Natural killer cell (primary cell): ENCODE measurements at regions not wholly inside any gene's neighbourhood (a gene's known extent, or its start where the extent isn't known, plus 50 kb on each side); places are given as distances from the start of the nearest gene placed in this dataset.

ENCODE experiments used
- ATAC-seq, 3 donors: fragments of 150-1000 bp in 2 of 3; fragments of 200-7000 bp in 1 of 3; cut with Tn5 transposase; 1 replicate in 1 of 3; 2 replicates in 2 of 3; pipeline ENCODE4 v1.10.0; 2021; ENCODE audit warnings: mild to moderate bottlenecking in 2 of 3, moderate library complexity in 2 of 3
- DNase-seq, 2 donors: peaks; one replicate each; pipeline versions ENCODE4 v3.0.0 to v3.0.0-alpha.2; 2013 to 2021; ENCODE audit warnings: mixed read lengths in 1 of 2
- H3K27ac ChIP-seq: one replicate; pipeline ENCODE4 v1.5.1; 2013; ENCODE audit warnings: mild to moderate bottlenecking, low read length
- H3K27me3 ChIP-seq: one replicate; pipeline ENCODE4 v1.6.1; 2013; ENCODE audit warnings: low read length; ENCODE audit not compliant: control insufficient read depth, insufficient read depth
- H3K36me3 ChIP-seq: one replicate; pipeline ENCODE4 v1.6.1; 2013; ENCODE audit warnings: low read length; ENCODE audit not compliant: control insufficient read depth, insufficient read depth
- H3K4me1 ChIP-seq: one replicate; pipeline ENCODE4 v1.6.1; 2013; ENCODE audit warnings: low read length; ENCODE audit not compliant: control insufficient read depth, insufficient read depth
- H3K4me3 ChIP-seq: one replicate; pipeline ENCODE4 v1.5.1; 2013; ENCODE audit warnings: low read length
- H3K9me3 ChIP-seq: one replicate; pipeline ENCODE4 v1.6.1; 2013; ENCODE audit warnings: low read length; ENCODE audit not compliant: control insufficient read depth, insufficient read depth
- H3K27ac Mint-ChIP-seq, 2 donors: one replicate each; pipeline ENCODE4 v1.8.0; 2022; ENCODE audit warnings: mild to moderate bottlenecking in 2 of 2, mixed read lengths in 2 of 2, moderate library complexity in 1 of 2
- H3K27me3 Mint-ChIP-seq, 2 donors: one replicate each; pipeline ENCODE4 v1.8.0; 2022; ENCODE audit warnings: low read depth in 2 of 2, mixed read lengths in 2 of 2
- H3K36me3 Mint-ChIP-seq: one replicate; pipeline ENCODE4 v1.8.0; 2022; ENCODE audit warnings: mixed read lengths
- H3K4me1 Mint-ChIP-seq, 2 donors: one replicate each; pipeline ENCODE4 v1.8.0; 2022; ENCODE audit warnings: mixed read lengths in 2 of 2
- H3K4me3 Mint-ChIP-seq: one replicate; pipeline ENCODE4 v1.8.0; 2022; ENCODE audit warnings: mild to moderate bottlenecking, moderate library complexity, mixed read lengths
- H3K9me3 Mint-ChIP-seq, 2 donors: one replicate each; pipeline ENCODE4 v1.8.0; 2022; ENCODE audit warnings: mixed read lengths in 2 of 2
- WGBS: methylation state at CpG from one replicate; pipeline ENCODE4 v1.1.7; 2013; ENCODE audit warnings: missing lambda C conversion rate; ENCODE audit not compliant: insufficient coverage; 5-methylcytosine and 5-hydroxymethylcytosine counted together
- intact Hi-C: fragments of 100-400 bp; cut with micrococcal nuclease; formaldehyde crosslinking; loops from one replicate; pipeline ENCODE4 v1.14.2; 2022
- TF ChIP-seq, protein P1 (sequence below): fragments of 200-600 bp; IDR thresholded peaks from one replicate; pipeline ENCODE4 v1.8.0; 2022; ENCODE audit warnings: antibody characterized with exemption

DNA sequence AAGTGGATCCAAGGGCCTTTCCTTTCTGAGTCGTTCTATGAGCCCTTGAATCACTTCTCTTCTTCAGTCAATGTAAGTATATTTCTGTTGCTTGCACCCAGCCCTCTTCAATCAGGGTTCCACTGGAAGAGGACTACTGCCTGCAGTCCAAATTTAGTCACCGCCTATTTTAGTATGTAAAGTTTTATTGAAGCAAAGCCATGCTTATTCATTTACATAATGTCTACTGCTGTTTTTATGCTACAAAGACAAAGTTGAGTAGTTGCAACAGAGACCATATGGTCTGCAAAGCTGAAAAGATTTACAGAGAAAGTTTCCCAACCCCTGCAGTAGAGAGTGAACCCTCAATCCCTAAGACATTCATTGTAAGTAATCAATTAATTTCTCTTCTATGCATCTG lies 332.5 kb upstream of the TNP1 start:
- no peak for DNase-seq
- Histone ChIP-seq H3K4me3 (no peak overlapping the region), H3K27ac (no peak overlapping the region), H3K36me3 (no peaks in the 10 kb centered on the region), H3K4me1 (no peaks in the 10 kb centered on the region), H3K27me3 (no peaks in the 10 kb centered on the region), H3K9me3 (no peaks in the 10 kb centered on the region)
- TF ChIP-seq, protein P1, sequence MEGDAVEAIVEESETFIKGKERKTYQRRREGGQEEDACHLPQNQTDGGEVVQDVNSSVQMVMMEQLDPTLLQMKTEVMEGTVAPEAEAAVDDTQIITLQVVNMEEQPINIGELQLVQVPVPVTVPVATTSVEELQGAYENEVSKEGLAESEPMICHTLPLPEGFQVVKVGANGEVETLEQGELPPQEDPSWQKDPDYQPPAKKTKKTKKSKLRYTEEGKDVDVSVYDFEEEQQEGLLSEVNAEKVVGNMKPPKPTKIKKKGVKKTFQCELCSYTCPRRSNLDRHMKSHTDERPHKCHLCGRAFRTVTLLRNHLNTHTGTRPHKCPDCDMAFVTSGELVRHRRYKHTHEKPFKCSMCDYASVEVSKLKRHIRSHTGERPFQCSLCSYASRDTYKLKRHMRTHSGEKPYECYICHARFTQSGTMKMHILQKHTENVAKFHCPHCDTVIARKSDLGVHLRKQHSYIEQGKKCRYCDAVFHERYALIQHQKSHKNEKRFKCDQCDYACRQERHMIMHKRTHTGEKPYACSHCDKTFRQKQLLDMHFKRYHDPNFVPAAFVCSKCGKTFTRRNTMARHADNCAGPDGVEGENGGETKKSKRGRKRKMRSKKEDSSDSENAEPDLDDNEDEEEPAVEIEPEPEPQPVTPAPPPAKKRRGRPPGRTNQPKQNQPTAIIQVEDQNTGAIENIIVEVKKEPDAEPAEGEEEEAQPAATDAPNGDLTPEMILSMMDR: no peak
- no peak for ATAC-seq
- Mint-ChIP-seq H3K27ac (no peak overlapping the region), H3K4me3 (no peak overlapping the region), H3K4me1 (no peaks in the 10 kb centered on the region), H3K27me3 (peaks cover 12 to 26% of the 10 kb centered on the region in 2 donors), H3K36me3 (no peaks in the 10 kb centered on the region), H3K9me3 (peaks cover 3 to 4% of the 10 kb centered on the region in 2 donors)
- intact Hi-C loops: no loop called here
- no CpG with 5 or more reads among the region's 2 CpGs for WGBS

DNA sequence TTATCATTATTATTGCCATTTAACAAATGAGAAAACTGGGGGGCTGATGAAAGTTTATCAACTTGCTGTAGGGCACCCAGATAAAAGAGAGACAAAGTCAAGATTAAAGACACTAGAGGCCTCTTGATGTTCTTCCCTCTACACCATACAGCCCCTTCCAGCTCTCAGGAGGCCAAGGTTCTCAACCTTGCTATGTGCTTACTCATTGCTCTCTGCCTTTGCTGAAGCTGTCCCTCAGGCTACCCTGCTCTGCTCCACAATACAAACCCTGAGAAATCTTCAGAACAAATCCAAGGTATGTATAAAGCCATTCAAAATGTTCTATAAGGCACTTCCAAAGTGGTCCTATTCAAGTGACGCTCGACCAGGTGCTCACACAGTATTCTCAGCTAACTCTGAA lies 329.9 kb upstream of the TNP1 start:
- Histone ChIP-seq H3K4me3 (no peak overlapping the region), H3K27me3 (no peaks in the 10 kb centered on the region), H3K9me3 (no peaks in the 10 kb centered on the region), H3K36me3 (no peaks in the 10 kb centered on the region), H3K27ac (no peak overlapping the region), H3K4me1 (no peaks in the 10 kb centered on the region)
- Mint-ChIP-seq H3K36me3 (no peaks in the 10 kb centered on the region), H3K4me3 (no peak overlapping the region), H3K27me3 (peaks cover 9 to 12% of the 10 kb centered on the region in 2 donors), H3K4me1 (no peaks in the 10 kb centered on the region), H3K27ac (no peak overlapping the region), H3K9me3 (peaks cover 0 to 2% of the 10 kb centered on the region in 2 donors)
- DNase-seq (no peak), ATAC-seq (no peak)
- WGBS: 88% methylated on average over 2 of the region's 2 CpGs
- intact Hi-C loops: no loop called here
- TF ChIP-seq, protein P1: no peak

GRCh38 chr2:217189131-217189530 lies 329.3 kb upstream of the TNP1 start:
- H3K4me1 ChIP-seq: no peaks in the 10 kb centered on the region
- WGBS: 97% methylated on average over 6 of the region's 6 CpGs
- H3K4me3 ChIP-seq: no peak overlapping the region
- H3K36me3 Mint-ChIP-seq: no peaks in the 10 kb centered on the region
- no peak for ATAC-seq
- DNase-seq: no peak
- intact Hi-C loops: no loop called here
- H3K4me3 Mint-ChIP-seq: no peak overlapping the region
- no peaks in the 10 kb centered on the region for H3K36me3 ChIP-seq
- peaks cover 7 to 12% of the 10 kb centered on the region in 2 donors for H3K27me3 Mint-ChIP-seq
- TF ChIP-seq, protein P1: no peak
- peaks cover 0 to 2% of the 10 kb centered on the region in 2 donors for H3K9me3 Mint-ChIP-seq
- H3K4me1 Mint-ChIP-seq: no peaks in the 10 kb centered on the region
- H3K27me3 ChIP-seq: no peaks in the 10 kb centered on the region
- no peak overlapping the region for H3K27ac ChIP-seq
- no peaks in the 10 kb centered on the region for H3K9me3 ChIP-seq
- H3K27ac Mint-ChIP-seq: no peak overlapping the region

DNA sequence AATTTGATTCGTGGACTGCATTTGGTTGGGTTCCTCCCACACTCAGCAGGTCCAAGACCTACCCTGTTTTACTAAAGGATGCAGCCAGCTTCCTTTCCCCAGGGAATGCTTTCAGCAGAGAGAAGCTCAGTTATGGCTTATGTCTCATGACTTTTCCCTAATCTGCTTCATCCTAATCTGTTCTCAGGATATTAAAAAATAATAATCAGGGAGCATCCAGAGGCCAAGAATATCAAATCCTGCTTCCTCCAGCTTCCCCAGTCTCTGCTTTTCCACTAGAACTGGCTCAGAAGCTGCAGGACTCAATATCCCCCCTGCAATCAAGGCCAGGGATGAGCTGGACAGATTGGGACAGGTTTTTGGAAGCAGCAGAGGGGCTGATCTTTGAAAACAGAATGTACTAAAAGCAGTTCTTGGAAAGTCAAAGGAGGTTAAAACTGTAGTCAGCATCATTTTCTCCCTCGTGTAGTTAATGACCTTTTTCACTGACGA lies 326.9 kb upstream of the TNP1 start:
- 79% methylated on average over 3 of the region's 3 CpGs for WGBS
- intact Hi-C loops: no loop called here
- H3K27ac ChIP-seq: no peak overlapping the region
- peaks cover 0 to 5% of the 10 kb centered on the region in 2 donors for H3K27me3 Mint-ChIP-seq
- TF ChIP-seq, protein P1: no peak
- no peaks in the 10 kb centered on the region for H3K36me3 ChIP-seq
- peaks cover 0 to 2% of the 10 kb centered on the region in 2 donors for H3K9me3 Mint-ChIP-seq
- H3K4me1 Mint-ChIP-seq: no peaks in the 10 kb centered on the region
- no peaks in the 10 kb centered on the region for H3K27me3 ChIP-seq
- H3K27ac Mint-ChIP-seq: no peak overlapping the region
- DNase-seq (no peak), ATAC-seq (no peak)
- no peak overlapping the region for H3K4me3 ChIP-seq
- H3K36me3 Mint-ChIP-seq: no peaks in the 10 kb centered on the region
- H3K9me3 ChIP-seq: no peaks in the 10 kb centered on the region
- H3K4me1 ChIP-seq: no peaks in the 10 kb centered on the region
- H3K4me3 Mint-ChIP-seq: no peak overlapping the region
